Stimulated activated CD4-positive, alpha-beta T cell treated with anti-CD3 and anti-CD28 coated beads, TNF-alpha, amount 100 ng/mL, for 4 hours (primary cell): ENCODE measurements at regions not wholly inside any gene's neighbourhood (a gene's known extent, or its start where the extent isn't known, plus 50 kb on each side); places are given as distances from the start of the nearest gene placed in this dataset.

ENCODE experiments used
- DNase-seq, 3 experiments: peaks; one replicate each; pipeline ENCODE4 v3.0.0-alpha.2; 2020; ENCODE audit warnings: low read depth in 3 of 3

- no peak for DNase-seq
These were observed 510.8 kb upstream of the MCTP2 start for GRCh38 chr15:93720607-93721006.

- no peak for DNase-seq
These were observed 511.4 kb upstream of the MCTP2 start for GRCh38 chr15:93719921-93720351.

GRCh38 chr15:93716615-93717231 is 514.6 kb upstream of the MCTP2 start:
- DNase-seq: no peak

GRCh38 chr15:93709708-93710107 is 521.7 kb upstream of the MCTP2 start:
- no peak for DNase-seq

DNA sequence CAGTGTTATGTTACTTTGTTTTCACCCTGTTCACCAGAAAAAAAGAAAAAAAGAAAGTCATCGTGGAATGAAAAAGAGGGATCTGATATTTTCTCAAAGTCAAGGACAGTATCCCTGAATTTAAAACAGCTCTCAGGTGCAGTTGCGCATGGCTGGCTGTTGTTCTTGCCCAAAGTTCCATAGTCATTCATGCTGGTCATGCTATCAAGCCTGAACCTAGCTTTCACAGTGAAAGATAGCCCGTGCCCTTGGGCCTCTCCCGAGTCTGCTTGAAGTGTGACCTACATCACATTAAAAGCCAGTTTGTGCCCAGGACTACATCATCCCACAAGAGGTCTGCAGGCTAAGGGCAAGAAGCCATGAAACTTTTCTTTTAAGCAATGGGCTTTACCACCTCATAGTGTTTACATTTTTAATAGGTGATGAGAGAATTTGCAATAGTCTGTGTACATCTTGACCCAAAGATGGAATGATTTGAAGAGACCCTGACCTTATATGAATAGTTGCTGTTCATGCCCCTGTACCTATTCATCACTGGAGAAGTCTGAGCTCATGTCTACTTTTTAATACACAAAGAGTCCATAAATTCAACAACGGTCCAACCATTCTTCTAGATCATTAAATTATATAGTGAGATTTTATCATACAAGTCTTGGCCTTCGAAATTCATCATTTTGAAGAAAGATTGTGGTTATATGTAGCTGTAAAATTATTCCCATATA is 522.5 kb upstream of the MCTP2 start:
- DNase-seq: no peak

DNA sequence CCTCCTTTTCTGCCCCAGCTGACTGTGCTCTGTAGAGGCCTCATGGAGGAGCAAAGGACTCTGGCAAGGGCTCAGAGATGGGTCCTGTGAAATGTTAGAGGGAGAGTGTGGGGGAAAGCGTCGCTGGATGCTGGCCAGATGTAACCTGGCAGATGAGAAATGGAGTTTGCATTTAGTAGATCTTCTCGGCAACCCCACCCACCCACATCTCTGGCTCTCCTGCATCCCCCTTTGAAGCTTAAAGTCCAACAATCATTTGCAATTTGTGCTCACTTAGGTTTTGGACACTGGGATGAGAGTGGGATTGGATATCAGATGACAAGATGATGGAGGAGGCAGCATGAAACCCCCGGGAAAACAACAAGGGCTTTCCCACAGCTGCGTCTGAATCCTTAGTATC is 523.6 kb upstream of the MCTP2 start:
- DNase-seq: no peak

DNA sequence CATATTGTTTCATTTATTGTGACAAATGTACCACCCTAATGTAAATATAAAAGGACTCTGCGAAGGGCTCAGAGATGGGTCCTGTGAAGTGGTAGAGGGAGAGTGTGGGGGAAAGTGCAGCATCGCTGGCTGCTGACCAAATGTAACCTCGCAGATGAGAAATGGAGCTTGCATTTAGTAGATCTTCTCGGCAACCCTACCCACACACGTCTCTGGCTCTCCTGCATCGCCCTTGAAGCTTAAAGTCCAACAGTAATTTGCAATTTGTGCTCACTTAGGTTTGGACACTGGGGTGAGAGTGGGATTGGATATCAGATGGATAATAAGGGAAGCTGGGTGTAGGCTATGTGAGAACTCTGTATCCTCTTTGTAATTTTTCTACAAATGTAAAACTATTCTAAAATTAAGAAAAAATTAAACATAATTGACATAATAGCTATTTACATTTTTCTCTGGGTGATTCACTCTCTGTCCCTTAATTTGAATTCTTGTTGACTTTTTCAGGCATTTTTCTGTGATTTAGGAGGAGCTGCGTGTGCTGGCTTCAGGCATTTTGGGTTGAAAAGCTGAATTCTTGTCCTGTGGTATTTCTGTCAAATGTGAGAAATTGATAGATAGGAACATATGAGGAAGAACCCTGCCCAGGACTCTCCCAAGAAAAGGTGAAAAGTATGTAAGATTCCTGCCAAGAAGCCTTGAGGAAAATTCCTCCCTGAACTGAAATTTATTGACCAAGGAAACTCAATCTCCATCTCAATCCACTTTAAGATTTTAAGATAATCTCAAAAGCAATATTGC is 524.7 kb upstream of the MCTP2 start:
- no peak for DNase-seq

DNA sequence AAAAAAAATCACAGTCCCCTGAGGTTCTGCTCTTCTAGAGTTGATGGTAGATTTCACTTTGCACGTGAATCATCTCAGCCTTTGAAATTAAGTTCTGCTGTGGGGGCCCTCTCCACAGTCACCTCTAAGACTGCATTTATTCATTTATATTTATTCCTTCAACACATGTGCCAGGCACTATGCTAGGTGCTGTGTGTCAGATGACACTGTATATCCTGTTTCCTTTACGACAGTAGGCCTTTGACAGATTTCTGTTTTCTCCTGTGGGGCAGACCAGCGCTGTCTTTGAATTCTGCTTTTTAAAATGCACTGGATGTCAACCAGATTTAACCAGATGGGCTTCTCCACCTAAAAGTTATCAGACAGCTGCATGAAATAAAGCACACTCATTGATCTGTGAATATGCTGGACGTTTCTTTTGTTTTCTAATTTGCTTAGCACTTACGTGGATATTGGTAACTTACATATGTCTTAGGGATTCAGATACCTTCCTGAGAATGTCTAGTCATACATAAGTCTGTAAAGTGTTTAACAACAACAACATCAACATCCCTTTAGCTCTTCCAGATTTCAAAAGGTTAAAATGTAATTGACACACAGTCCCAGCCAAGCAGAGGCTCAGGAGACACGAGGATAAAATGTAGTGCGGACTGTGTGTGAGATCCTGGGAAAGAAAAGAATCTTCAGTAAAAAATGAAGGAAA is 525.5 kb upstream of the MCTP2 start:
- DNase-seq: no peak

GRCh38 chr15:93703092-93703739 is 528.1 kb upstream of the MCTP2 start:
- DNase-seq: no peak

DNA sequence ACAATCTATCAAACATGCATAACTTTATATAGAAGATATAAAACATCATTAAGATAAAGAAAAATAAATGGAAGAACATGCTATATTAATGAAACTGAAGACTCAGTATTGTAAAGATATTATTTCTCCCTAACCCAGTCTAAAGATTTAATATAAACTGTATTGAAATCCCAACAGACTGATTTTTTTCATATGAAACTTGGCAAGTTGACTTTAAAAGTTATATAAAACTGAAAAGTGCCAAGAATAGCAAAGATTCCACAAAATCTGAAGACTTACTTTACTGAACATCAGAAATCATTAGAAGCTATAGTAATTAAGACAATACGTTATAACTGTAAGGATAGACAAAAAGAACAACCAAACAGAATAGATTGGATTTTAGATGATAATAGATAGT is 531.3 kb upstream of the MCTP2 start:
- no peak for DNase-seq

DNA sequence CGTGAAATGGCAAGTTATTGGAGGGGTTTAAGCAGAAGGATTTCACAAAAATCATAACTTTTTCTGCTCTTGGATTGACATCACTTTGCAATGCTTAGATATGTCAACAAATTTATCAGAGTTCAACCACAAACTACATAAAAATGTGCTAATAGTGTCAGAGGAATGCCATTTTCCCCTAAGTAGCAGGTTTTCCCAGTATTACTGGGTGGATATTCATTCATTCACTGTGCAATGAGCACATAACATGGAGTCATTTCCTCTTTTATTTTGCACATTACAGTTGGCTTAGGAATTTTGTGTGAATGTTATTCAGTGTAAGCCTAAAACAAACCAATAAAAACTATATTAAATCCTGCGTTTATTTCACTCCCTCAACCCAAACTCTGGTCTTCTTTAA is 537.3 kb upstream of the MCTP2 start:
- DNase-seq: no peak

DNA sequence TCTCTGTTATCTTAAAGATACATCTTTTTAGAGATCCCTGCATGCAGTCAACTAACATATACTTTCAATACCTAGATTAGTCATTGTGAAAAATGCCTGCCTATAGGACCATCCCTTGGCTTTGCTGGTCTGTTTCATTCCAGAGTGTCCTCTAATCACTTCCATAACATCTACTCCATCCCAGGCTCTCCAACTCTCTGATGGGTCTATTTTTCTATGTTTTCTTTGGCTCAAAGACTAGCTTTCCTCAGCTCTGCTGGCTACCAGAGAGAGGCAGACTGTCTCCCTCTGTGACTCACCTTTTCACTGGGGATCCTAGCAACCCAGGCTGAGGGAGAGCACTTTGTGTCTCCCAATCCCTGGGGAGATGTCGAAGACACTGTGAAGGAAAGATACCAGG is 547.7 kb upstream of the MCTP2 start:
- DNase-seq: no peak

DNA sequence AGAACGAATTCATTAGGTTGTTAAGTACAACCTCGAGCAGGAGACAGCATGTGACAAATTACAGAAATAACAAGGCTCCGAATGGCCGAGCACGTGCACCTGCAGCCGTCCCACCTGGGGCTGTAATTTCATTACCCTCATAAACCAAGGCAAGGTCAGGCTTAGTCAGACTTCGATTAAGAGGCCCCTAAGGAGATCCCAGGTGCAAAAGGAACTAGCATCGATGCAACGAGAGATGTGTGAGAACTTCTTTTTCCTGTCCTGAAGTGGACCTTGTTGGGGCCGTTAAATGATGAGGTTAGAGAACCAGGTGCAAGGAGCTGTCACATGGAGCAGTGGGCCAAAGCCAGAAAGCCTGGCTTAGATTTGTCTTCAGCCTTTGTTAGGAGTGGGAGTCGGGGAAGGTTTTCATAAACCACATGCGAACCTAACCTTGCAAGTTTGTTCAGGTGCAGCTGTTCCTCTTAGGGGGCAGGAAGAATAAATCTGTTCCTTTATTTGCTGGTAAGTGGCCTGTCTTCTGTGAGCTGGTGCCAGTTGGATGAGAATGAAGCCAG is 559.9 kb upstream of the MCTP2 start:
- DNase-seq: no peak

DNA sequence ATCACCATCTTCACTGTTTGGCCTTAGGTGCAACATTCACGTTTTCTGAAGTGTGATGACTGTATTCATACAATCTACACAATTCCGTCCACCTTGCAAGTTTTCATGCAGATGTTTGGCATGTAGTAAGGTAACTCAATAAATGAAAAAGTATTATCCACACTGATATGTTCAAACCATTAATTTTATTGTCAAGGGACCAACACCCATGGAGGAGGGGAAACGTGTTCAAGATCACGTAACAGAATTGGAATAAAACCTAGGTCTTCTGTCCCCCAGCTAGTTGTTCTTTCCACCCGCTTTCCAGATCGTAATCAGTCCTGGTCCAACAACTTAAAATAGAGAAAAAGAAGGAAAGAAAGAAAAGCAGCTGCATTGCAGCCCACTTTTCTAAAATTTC is 560.4 kb upstream of the MCTP2 start:
- DNase-seq: no peak

- no peak for DNase-seq
These were observed 567.0 kb upstream of the MCTP2 start for GRCh38 chr15:93664213-93664956.

DNA sequence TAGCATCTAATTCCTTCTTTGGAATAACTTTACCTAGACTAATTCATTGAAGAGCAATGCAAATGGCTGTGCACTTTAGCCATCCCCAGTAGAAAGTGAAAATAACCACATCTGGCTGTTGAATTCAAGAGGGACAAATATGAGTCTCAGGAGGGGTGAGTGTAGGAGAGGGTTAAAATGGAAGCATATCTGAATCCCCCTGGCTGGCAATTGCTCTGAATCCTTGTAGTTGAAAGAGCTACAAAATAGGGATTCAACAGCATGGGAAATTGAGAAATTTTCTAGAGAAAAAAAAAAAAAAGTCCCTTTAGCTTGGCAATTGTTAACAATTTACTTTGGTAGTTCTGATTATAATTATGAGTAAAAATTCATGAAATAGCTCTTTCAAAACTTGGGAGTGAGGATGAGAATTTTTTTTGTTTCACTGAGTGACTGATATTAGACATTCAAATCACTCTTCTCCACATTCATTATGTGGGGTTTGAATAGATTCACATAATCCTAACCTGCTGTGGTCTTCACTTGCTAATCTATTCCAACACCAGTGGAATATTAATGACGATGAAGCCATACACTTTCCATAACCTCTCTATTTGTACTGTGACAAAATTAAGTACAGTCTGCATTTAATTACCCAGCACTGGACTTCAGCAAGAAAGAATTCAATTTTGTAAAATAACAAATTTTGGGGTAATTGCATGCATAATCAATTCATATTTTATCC is 569.0 kb upstream of the MCTP2 start:
- no peak for DNase-seq

GRCh38 chr15:93658026-93658816 is 569.2 kb upstream of the RGMA start:
- no peak for DNase-seq

DNA sequence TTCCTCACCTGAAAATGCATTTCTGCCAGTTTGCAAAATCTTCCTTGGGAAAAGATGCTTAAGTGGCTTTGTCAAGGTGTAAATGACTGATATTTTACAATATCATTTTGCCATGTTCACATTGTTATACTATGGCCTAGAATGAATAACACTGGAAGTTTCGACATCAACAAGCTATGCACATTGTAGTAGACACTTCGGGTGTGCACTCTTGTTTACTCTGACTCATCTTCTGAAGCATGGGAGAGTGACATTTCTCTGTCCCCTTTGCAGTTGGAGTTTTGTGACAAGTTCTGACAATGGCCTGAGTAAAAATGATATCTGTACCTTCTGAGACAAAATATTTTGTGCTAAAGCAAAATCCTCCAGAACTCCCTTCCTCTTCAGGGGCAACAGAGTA is 567.0 kb upstream of the RGMA start:
- no peak for DNase-seq

GRCh38 chr15:93649691-93650235 is 560.8 kb upstream of the RGMA start:
- DNase-seq: no peak
